ENCODE measurements at regions not wholly inside any gene's neighbourhood (a gene's known extent, or its start where the extent isn't known, plus 50 kb on each side); places are given as distances from the start of the nearest gene placed in this dataset.

DNA sequence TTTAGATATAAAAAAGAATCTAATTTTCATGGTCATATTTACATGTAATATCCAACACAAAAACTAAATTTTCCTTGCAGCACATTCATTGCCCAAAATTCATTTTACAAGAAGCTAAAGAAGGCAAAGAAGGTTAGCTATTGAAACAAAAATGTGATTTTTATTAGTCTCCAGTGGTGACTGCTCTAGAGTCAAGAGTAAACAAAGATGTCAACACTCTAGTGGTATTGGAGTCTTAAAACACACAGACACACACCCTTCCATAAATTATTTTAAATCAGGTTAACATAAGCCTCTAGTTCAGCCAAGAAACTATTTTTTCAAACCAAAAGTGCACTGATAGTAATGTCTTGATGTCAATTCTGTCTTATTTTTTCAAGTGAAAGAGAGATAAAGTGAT lies 329.2 kb downstream of the ZNF608 start:
- CTCF ChIA-PET = no interaction called here
- intact Hi-C loops (cut with micrococcal nuclease; ENCODE audit: unreplicated experiment) = no loop called here
- H3K9me3 Mint-ChIP-seq (ENCODE audit: low read depth, unreplicated experiment) = peaks cover 10% of the 10 kb centered on the region
- TF ChIP-seq, protein P1, sequence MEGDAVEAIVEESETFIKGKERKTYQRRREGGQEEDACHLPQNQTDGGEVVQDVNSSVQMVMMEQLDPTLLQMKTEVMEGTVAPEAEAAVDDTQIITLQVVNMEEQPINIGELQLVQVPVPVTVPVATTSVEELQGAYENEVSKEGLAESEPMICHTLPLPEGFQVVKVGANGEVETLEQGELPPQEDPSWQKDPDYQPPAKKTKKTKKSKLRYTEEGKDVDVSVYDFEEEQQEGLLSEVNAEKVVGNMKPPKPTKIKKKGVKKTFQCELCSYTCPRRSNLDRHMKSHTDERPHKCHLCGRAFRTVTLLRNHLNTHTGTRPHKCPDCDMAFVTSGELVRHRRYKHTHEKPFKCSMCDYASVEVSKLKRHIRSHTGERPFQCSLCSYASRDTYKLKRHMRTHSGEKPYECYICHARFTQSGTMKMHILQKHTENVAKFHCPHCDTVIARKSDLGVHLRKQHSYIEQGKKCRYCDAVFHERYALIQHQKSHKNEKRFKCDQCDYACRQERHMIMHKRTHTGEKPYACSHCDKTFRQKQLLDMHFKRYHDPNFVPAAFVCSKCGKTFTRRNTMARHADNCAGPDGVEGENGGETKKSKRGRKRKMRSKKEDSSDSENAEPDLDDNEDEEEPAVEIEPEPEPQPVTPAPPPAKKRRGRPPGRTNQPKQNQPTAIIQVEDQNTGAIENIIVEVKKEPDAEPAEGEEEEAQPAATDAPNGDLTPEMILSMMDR (IDR thresholded peaks at IDR 0.05; ENCODE audit: unreplicated experiment) = no peak
- no peak for DNase-seq
- H3K36me3 Mint-ChIP-seq (ENCODE audit: insufficient read depth, unreplicated experiment) = no peaks in the 10 kb centered on the region
- no peaks in the 10 kb centered on the region for H3K27me3 Mint-ChIP-seq (ENCODE audit: unreplicated experiment)
- H3K27ac Mint-ChIP-seq (ENCODE audit: unreplicated experiment) = no peak overlapping the region
- H3K4me3 Mint-ChIP-seq (ENCODE audit: low read depth, unreplicated experiment) = no peak overlapping the region
- H3K4me1 Mint-ChIP-seq (ENCODE audit: low read depth, unreplicated experiment) = peaks cover 14% of the 10 kb centered on the region
- no TSS peak for BruUV-seq (replicated peaks)

DNA sequence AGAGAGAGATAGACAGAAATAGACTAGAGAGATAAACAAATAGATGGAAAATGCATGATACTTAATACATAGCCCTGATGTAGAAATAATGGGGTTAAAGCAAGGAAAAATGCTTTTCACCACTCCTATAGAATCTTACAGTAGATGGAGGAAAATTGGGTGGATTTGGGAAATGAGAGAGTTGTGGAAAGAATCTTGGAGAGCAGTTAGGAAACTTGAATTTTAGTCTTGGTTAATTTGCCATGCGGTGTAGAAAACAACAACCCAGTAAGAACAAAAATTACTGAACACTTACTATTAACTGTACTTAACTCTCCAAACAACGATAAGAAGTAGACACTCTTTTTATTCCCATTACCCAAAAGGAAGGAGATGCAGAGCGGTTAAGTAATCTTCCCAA lies 329.8 kb downstream of the ZNF608 start:
- H3K4me1 Mint-ChIP-seq (ENCODE audit: low read depth, unreplicated experiment) = peaks cover 14% of the 10 kb centered on the region
- no peak overlapping the region for H3K27ac Mint-ChIP-seq (ENCODE audit: unreplicated experiment)
- intact Hi-C loops (cut with micrococcal nuclease; ENCODE audit: unreplicated experiment) = no loop called here
- DNase-seq = no peak
- H3K36me3 Mint-ChIP-seq (ENCODE audit: insufficient read depth, unreplicated experiment) = no peaks in the 10 kb centered on the region
- CTCF ChIA-PET = no interaction called here
- peaks cover 7% of the 10 kb centered on the region for H3K9me3 Mint-ChIP-seq (ENCODE audit: low read depth, unreplicated experiment)
- H3K4me3 Mint-ChIP-seq (ENCODE audit: low read depth, unreplicated experiment) = no peak overlapping the region
- no peaks in the 10 kb centered on the region for H3K27me3 Mint-ChIP-seq (ENCODE audit: unreplicated experiment)
- BruUV-seq (replicated peaks) = no TSS peak
- TF ChIP-seq, protein P1 (IDR thresholded peaks at IDR 0.05; ENCODE audit: unreplicated experiment) = no peak

DNA sequence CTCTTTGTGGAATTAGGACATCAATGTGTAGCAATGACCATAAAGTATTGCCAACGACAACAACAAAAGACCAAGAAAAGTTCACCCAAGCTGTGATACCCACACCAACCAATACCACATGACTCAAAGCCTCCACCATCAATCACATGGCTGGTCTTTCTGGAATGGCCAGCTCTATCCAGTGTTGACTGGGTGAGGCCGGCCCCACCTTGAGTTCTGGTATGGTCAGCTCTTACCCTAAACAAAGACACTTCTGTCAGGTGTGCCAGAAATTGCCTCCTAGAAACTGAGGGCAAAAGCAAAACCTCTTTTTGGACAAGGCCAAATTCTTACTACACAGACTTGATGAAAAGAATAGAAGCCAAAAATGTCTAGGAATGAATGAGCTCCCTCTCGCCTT lies 331.5 kb downstream of the ZNF608 start:
- peak overlapping the region; percentile 39 for H3K27ac Mint-ChIP-seq (ENCODE audit: unreplicated experiment)
- CTCF ChIA-PET = interaction anchor here (0.8 kb wide), 1 partner anchor 12 kb away, joined by 3 read pairs; no protein-coding TSS in a partner anchor
- TF ChIP-seq, protein P1 (IDR thresholded peaks at IDR 0.05; ENCODE audit: unreplicated experiment) = no peak
- H3K36me3 Mint-ChIP-seq (ENCODE audit: insufficient read depth, unreplicated experiment) = no peaks in the 10 kb centered on the region
- no TSS peak for BruUV-seq (replicated peaks)
- no peak overlapping the region for H3K4me3 Mint-ChIP-seq (ENCODE audit: low read depth, unreplicated experiment)
- H3K9me3 Mint-ChIP-seq (ENCODE audit: low read depth, unreplicated experiment) = peaks cover 2% of the 10 kb centered on the region
- no peaks in the 10 kb centered on the region for H3K27me3 Mint-ChIP-seq (ENCODE audit: unreplicated experiment)
- intact Hi-C loops (cut with micrococcal nuclease; ENCODE audit: unreplicated experiment) = no loop called here
- peak; percentile 69 for DNase-seq
- H3K4me1 Mint-ChIP-seq (ENCODE audit: low read depth, unreplicated experiment) = peaks cover 14% of the 10 kb centered on the region

DNA sequence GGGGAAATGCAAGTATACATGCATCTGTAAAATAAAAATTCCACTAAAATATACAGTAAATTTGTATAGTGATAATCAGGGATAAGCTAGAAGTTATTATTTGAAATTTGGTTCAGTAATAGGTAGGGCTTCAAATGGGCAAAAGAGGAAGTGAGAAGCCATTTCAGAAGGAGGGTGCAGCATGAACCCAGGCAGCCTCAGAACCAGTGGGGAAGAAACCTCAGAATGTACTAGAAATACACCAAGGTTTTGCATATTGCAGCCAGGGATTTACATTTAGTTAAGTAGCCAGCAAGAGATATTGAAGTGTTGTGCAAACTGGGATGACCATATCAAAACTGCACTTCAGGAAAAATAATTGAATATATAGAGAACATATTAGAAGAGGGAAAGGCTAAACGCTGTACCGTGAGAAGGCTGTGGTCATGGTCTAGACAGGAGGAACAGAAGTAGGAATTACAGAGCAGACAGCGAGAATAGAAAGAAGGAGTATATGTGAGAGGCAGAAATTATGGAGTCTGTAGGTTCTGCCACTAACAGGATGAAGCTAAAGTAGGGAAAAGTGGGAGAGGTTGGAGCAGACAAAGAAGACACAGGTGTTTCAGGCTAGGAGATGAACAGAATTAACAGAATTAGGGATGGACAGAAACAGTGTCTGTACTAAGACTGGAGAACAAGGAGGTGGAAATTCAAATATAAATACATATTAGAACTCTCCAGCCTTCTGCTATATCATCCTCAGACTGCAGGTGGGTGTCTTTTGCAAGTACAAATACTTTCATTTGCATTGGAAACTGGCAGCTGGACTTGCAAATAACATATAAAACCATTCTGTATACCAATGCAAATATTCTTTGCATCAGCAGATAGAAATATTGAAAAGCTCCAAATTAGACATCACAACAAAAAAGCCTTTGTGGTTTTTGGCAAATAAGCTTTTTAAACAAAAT lies 335.6 kb downstream of the ZNF608 start:
- peaks cover 23% of the 10 kb centered on the region for H3K4me1 Mint-ChIP-seq (ENCODE audit: low read depth, unreplicated experiment)
- CTCF ChIA-PET = interaction anchor here (1.5 kb wide), 1 partner anchor 9 kb away, joined by 4 read pairs; no protein-coding TSS in a partner anchor
- TF ChIP-seq, protein P1 (IDR thresholded peaks at IDR 0.05; ENCODE audit: unreplicated experiment) = no peak
- no peak for DNase-seq
- H3K36me3 Mint-ChIP-seq (ENCODE audit: insufficient read depth, unreplicated experiment) = no peaks in the 10 kb centered on the region
- H3K9me3 Mint-ChIP-seq (ENCODE audit: low read depth, unreplicated experiment) = peaks cover 2% of the 10 kb centered on the region
- H3K27me3 Mint-ChIP-seq (ENCODE audit: unreplicated experiment) = no peaks in the 10 kb centered on the region
- no TSS peak for BruUV-seq (replicated peaks)
- intact Hi-C loops (cut with micrococcal nuclease; ENCODE audit: unreplicated experiment) = no loop called here
- no peak overlapping the region for H3K4me3 Mint-ChIP-seq (ENCODE audit: low read depth, unreplicated experiment)
- no peak overlapping the region for H3K27ac Mint-ChIP-seq (ENCODE audit: unreplicated experiment)
